SK-N-SH (cell line): ENCODE measurements at regions not wholly inside any gene's neighbourhood (a gene's known extent, or its start where the extent isn't known, plus 50 kb on each side); places are given as distances from the start of the nearest gene placed in this dataset.

ENCODE experiments used
- CTCF ChIA-PET: fragments of 300-600, 350-600 bp; formaldehyde crosslinking; extraction: SDS; loops from one replicate; lab custom pipeline; 2021; lab: Yijun Ruan, JAX
- POLR2A ChIA-PET: fragments of 350-600 bp; sonication (Branson Sonifier 250); formaldehyde crosslinking; extraction: SDS; loops from one replicate; lab custom pipeline; 2020; ENCODE audit warnings: antibody characterized with exemption, inconsistent platforms; lab: Yijun Ruan, JAX
- DNase-seq: peaks from one replicate; pipeline ENCODE4 v3.0.0; 2012
- H2AFZ ChIP-seq: fragments of 200-600 bp; sonication (generic); 2 replicates; pipeline ENCODE4 v1.8.1; 2016; ENCODE audit warnings: antibody characterized with exemption, mild to moderate bottlenecking, low read depth
- H3F3A ChIP-seq: fragments of 200-600 bp; sonication (generic); replicated peaks from 2 replicates; pipeline ENCODE3; 2016; ENCODE audit warnings: antibody characterized with exemption, mild to moderate bottlenecking; ENCODE audit not compliant: insufficient read depth
- H3K27ac ChIP-seq, 2 experiments: fragments of 200-500 bp in 1 of 2; fragments of 200-600 bp in 1 of 2; sonication (Bioruptor generic) in 1 of 2; sonication (generic), shearing (Covaris generic) in 1 of 2; 2 replicates each; pipeline versions ENCODE4 v1.5.1 to v1.6.1; 2014 to 2016; ENCODE audit warnings: low read depth in 2 of 2, inconsistent platforms in 1 of 2, low read length in 1 of 2, mild to moderate bottlenecking in 1 of 2, mixed read lengths in 1 of 2
- H3K27me3 ChIP-seq: fragments of 200-600 bp; sonication (generic), shearing (Covaris generic); 2 replicates; pipeline ENCODE4 v1.6.1; 2016; ENCODE audit warnings: mixed run types; ENCODE audit not compliant: insufficient read depth
- H3K36me3 ChIP-seq, 2 experiments: fragments of 200-500 bp in 1 of 2; fragments of 200-600 bp in 1 of 2; sonication (Bioruptor generic) in 1 of 2; sonication (generic) in 1 of 2; replicated peaks in 1 of 2; 2 replicates each; pipeline versions ENCODE3 to v1.5.1; 2014 to 2016; ENCODE audit warnings: low read length in 1 of 2, mild to moderate bottlenecking in 1 of 2; ENCODE audit not compliant: insufficient read depth in 2 of 2, control insufficient read depth in 1 of 2
- H3K4me1 ChIP-seq, 2 experiments: fragments of 200-500 bp in 1 of 2; fragments of 200-600 bp in 1 of 2; sonication (Bioruptor generic) in 1 of 2; sonication (generic), shearing (Covaris generic) in 1 of 2; 2 replicates each; pipeline versions ENCODE4 v1.5.1 to v1.6.1; 2014 to 2016; ENCODE audit warnings: low read depth in 1 of 2, low read length in 1 of 2, mixed run types in 1 of 2; ENCODE audit not compliant: insufficient read depth in 2 of 2, control insufficient read depth in 1 of 2
- H3K4me2 ChIP-seq: fragments of 200-600 bp; sonication (generic), shearing (Covaris generic); 2 replicates; pipeline ENCODE4 v1.6.1; 2017; ENCODE audit warnings: mixed run types
- H3K4me3 ChIP-seq, 2 experiments: fragments of 200-500 bp in 1 of 2; fragments of 200-600 bp in 1 of 2; sonication (Bioruptor generic) in 1 of 2; sonication (generic), shearing (Covaris generic) in 1 of 2; 2 replicates each; pipeline versions ENCODE4 v1.5.1 to v1.8.1; 2014 to 2016; ENCODE audit warnings: low read depth in 2 of 2, inconsistent platforms in 1 of 2, low read length in 1 of 2, mild to moderate bottlenecking in 1 of 2, mixed read lengths in 1 of 2, moderate library complexity in 1 of 2
- H3K79me2 ChIP-seq: fragments of 200-600 bp; sonication (generic); 2 replicates; pipeline ENCODE4 v1.8.1; 2017; ENCODE audit warnings: mild to moderate bottlenecking; ENCODE audit not compliant: insufficient read depth
- H3K9ac ChIP-seq: fragments of 200-600 bp; sonication (generic); 2 replicates; pipeline ENCODE4 v1.6.1; 2017; ENCODE audit warnings: mixed run types
- H3K9me2 ChIP-seq: fragments of 200-600 bp; sonication (generic); 2 replicates; pipeline ENCODE4 v1.6.1; 2017; ENCODE audit warnings: mixed run types
- H3K9me3 ChIP-seq: fragments of 200-600 bp; sonication (generic); 2 replicates; pipeline ENCODE4 v1.6.1; 2017; ENCODE audit warnings: mixed run types, mild to moderate bottlenecking, moderate library complexity
- H4K20me1 ChIP-seq: fragments of 200-600 bp; sonication (generic); 2 replicates; pipeline ENCODE4 v1.6.1; 2017; ENCODE audit warnings: mild to moderate bottlenecking, mixed run types; ENCODE audit not compliant: insufficient read depth
- FOSL2 ChIP-seq: IDR thresholded peaks from 2 replicates; pipeline ENCODE4 v1.4.0; 2012; ENCODE audit warnings: low read depth, mild to moderate bottlenecking, moderate library complexity, borderline replicate concordance
- FOXJ3 ChIP-seq: sonication (generic); formaldehyde crosslinking; IDR thresholded peaks from 2 replicates; pipeline ENCODE4 v1.5.1; 2020; ENCODE audit warnings: mild to moderate bottlenecking, missing genetic modification reagents
- JUND ChIP-seq: IDR thresholded peaks from 2 replicates; pipeline ENCODE4 v1.4.0; 2012
- RXRA ChIP-seq: IDR thresholded peaks from 2 replicates; pipeline ENCODE4 v1.4.0; 2012; ENCODE audit warnings: low read depth, mild to moderate bottlenecking, borderline replicate concordance
- SIN3A ChIP-seq: IDR thresholded peaks from 2 replicates; pipeline ENCODE4 v1.6.1; 2012; ENCODE audit warnings: low read depth, mild to moderate bottlenecking, low read length, moderate library complexity, borderline replicate concordance
- TCF12 ChIP-seq: IDR thresholded peaks from 2 replicates; pipeline ENCODE4 v1.4.0; 2012
- YY1 ChIP-seq: IDR thresholded peaks from 2 replicates; pipeline ENCODE4 v1.4.0; 2012; ENCODE audit warnings: low read depth, mild to moderate bottlenecking
- WGBS: methylation state at CpG from one replicate; pipeline ENCODE4 v1.1.6; 2017; ENCODE audit warnings: low lambda C conversion rate; 5-methylcytosine and 5-hydroxymethylcytosine counted together
- TF ChIP-seq, protein P1 (sequence below): fragments of 150-350 bp; IDR thresholded peaks from 2 replicates; pipeline ENCODE4 v1.6.1; 2017; ENCODE audit warnings: antibody characterized with exemption, low read length, low read depth, borderline replicate concordance
- TF ChIP-seq, protein P2 (sequence below): fragments of 200-600 bp; sonication (generic); IDR thresholded peaks from 2 replicates; pipeline ENCODE4 v1.6.1; 2017; ENCODE audit warnings: antibody characterized with exemption, mild to moderate bottlenecking, moderate library complexity
- TF ChIP-seq, protein P3 (sequence below): IDR thresholded peaks from 2 replicates; pipeline ENCODE4 v1.4.0; 2012; ENCODE audit warnings: low read depth, borderline replicate concordance
- TF ChIP-seq, protein P4 (sequence below): IDR thresholded peaks from 2 replicates; pipeline ENCODE4 v1.6.1; 2012; ENCODE audit warnings: mild to moderate bottlenecking, low read depth, low read length, moderate library complexity
- TF ChIP-seq, protein P5 (sequence below): IDR thresholded peaks from 2 replicates; pipeline ENCODE4 v1.4.0; 2012; ENCODE audit warnings: low read depth, borderline replicate concordance

DNA sequence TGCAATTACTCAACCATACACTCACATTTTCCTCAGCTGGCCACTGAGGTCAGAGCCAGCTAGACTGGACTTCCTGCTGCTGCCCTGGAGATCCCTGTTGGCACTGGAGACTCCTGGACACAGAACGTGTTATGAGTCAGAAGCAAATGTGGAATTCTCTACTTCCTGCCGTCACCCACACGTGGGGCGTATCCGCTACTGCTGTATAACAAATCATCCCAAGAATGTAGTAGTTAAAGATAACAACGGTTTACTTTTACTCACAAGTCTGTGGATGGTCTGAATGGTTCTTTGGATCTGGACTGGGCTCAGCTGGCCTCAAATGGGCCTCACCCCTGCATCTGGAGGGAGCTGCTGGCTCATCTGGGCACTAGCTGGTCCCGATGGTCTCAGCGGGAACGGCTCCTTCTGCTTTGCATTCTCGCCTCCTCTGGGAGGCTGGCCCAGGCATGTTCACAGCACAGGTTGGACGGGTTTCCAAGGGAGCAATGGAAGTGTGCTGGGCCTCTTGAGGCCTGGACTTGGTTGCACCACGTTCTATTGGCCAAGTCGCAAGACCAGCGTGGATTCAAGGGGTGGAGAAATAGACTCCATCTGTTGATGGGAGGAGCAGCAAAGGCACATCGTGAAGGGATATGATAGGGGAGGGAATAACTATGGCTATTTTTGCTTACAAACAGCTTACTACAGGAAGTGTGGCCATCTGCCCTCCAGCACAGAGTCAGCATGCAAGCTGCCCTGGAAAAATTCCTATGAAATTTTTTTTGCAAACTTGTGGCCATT lies 118.5 kb downstream of the SNX5 start:
- CTCF ChIA-PET, result interaction anchor here (1.5 kb wide), 1 partner anchor 10 kb away, joined by 3 read pairs; no protein-coding TSS in a partner anchor
- whole genome bisulfite sequencing, result 65% methylated on average over 11 of the region's 15 CpGs
- Histone ChIP-seq H3K79me2 (no peaks in the 10 kb centered on the region), H3K4me3 (no peak overlapping the region), H3K36me3 (no peaks in the 10 kb centered on the region), H3F3A (peaks cover 6% of the 10 kb centered on the region), H3K9ac (no peak overlapping the region), H3K9me3 (no peaks in the 10 kb centered on the region), H4K20me1 (no peaks in the 10 kb centered on the region), H3K4me1 (peaks cover 0 to 3% of the 10 kb centered on the region in 2 experiments; a peak in 1 of 4 replicates), H3K27me3 (no peaks in the 10 kb centered on the region), H3K27ac (peak overlapping the region in 1 of 2 experiments; percentile 50; a peak in 1 of 4 replicates)
- POLR2A ChIA-PET, result no interaction called here
- TF ChIP-seq TCF12, result peak; percentile 37; the same call in 1 of the 2 replicates
- no peak for TF ChIP-seq JUND
- TF ChIP-seq, protein P1, sequence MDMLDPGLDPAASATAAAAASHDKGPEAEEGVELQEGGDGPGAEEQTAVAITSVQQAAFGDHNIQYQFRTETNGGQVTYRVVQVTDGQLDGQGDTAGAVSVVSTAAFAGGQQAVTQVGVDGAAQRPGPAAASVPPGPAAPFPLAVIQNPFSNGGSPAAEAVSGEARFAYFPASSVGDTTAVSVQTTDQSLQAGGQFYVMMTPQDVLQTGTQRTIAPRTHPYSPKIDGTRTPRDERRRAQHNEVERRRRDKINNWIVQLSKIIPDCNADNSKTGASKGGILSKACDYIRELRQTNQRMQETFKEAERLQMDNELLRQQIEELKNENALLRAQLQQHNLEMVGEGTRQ, result no peak
- TF ChIP-seq, protein P2, sequence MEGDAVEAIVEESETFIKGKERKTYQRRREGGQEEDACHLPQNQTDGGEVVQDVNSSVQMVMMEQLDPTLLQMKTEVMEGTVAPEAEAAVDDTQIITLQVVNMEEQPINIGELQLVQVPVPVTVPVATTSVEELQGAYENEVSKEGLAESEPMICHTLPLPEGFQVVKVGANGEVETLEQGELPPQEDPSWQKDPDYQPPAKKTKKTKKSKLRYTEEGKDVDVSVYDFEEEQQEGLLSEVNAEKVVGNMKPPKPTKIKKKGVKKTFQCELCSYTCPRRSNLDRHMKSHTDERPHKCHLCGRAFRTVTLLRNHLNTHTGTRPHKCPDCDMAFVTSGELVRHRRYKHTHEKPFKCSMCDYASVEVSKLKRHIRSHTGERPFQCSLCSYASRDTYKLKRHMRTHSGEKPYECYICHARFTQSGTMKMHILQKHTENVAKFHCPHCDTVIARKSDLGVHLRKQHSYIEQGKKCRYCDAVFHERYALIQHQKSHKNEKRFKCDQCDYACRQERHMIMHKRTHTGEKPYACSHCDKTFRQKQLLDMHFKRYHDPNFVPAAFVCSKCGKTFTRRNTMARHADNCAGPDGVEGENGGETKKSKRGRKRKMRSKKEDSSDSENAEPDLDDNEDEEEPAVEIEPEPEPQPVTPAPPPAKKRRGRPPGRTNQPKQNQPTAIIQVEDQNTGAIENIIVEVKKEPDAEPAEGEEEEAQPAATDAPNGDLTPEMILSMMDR, result no peak
- TF ChIP-seq YY1, result no peak
- TF ChIP-seq, protein P3, sequence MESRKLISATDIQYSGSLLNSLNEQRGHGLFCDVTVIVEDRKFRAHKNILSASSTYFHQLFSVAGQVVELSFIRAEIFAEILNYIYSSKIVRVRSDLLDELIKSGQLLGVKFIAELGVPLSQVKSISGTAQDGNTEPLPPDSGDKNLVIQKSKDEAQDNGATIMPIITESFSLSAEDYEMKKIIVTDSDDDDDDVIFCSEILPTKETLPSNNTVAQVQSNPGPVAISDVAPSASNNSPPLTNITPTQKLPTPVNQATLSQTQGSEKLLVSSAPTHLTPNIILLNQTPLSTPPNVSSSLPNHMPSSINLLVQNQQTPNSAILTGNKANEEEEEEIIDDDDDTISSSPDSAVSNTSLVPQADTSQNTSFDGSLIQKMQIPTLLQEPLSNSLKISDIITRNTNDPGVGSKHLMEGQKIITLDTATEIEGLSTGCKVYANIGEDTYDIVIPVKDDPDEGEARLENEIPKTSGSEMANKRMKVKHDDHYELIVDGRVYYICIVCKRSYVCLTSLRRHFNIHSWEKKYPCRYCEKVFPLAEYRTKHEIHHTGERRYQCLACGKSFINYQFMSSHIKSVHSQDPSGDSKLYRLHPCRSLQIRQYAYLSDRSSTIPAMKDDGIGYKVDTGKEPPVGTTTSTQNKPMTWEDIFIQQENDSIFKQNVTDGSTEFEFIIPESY, result no peak
- TF ChIP-seq, all 33 proteins: peak for 1
- DNase-seq, result no peak
- no peaks in the 10 kb centered on the region for H3K9me2 ChIP-seq
- no peak overlapping the region for H2AFZ ChIP-seq
- no peak overlapping the region for H3K4me2 ChIP-seq

DNA sequence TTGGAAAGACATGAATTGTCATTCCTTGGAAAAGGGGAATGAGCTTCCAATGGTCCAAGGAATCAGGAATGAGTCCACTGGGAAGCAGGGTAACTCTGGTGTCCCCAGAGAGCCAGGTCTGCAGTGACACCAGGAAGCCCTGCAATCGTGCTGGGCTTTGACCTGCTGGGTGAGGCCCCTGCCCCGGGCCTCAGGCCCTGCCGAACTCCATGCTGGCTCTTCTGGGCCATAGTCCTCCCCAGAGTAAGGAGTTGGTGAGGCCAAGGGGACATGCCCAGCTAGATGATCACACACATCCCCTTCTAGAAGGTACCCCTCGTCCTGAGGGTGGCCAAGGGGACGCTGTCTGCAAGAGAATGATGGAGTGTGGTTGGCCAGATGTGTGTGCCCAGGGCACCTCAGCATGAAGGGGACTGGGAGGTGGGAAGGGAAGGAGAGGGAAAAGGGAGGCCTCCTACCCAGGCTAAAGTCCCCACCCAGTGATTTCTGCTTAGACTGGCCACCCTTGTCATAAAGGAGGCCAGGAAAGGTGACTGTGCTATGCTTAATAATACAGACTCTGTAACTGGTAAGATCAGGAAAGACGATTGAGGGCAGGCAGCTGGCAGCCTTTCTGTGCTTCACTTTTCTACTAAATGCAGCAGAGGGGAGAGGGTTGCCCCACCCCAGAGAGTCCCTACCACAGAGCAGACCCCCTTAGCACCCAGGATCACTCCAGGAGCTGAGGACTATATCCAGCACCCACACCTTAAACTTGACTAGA lies 119.3 kb downstream of the SNX5 start:
- H3K27me3 ChIP-seq, result no peaks in the 10 kb centered on the region
- peaks cover 6% of the 10 kb centered on the region for H3F3A ChIP-seq
- no peak for DNase-seq
- WGBS, result 46% methylated on average over 4 of the region's 6 CpGs
- peaks cover 0 to under 1% of the 10 kb centered on the region in 2 experiments; a peak in 1 of 4 replicates for H3K4me1 ChIP-seq
- POLR2A ChIA-PET, result no interaction called here
- no peaks in the 10 kb centered on the region for H3K9me2 ChIP-seq
- no peak overlapping the region for H2AFZ ChIP-seq
- 0 out of 4 replicates have a peak overlapping the region, but pooled peaks of 1 of the 2 experiments have one; percentile 4 for H3K27ac ChIP-seq
- H3K36me3 ChIP-seq, result no peaks in the 10 kb centered on the region
- no peaks in the 10 kb centered on the region for H3K9me3 ChIP-seq
- CTCF ChIA-PET, result interaction anchor here (1.5 kb wide), 1 partner anchor 10 kb away, joined by 3 read pairs; no protein-coding TSS in a partner anchor
- H3K79me2 ChIP-seq, result no peaks in the 10 kb centered on the region
- H3K9ac ChIP-seq, result no peak overlapping the region
- no peaks in the 10 kb centered on the region for H4K20me1 ChIP-seq
- H3K4me2 ChIP-seq, result no peak overlapping the region
- no peak overlapping the region for H3K4me3 ChIP-seq
- TF ChIP-seq TCF12 (no peak), RXRA (no peak), FOXJ3 (CRISPR knock-in tag) (no peak), FOSL2 (no peak), YY1 (no peak), SIN3A (no peak)
- TF ChIP-seq, protein P4, sequence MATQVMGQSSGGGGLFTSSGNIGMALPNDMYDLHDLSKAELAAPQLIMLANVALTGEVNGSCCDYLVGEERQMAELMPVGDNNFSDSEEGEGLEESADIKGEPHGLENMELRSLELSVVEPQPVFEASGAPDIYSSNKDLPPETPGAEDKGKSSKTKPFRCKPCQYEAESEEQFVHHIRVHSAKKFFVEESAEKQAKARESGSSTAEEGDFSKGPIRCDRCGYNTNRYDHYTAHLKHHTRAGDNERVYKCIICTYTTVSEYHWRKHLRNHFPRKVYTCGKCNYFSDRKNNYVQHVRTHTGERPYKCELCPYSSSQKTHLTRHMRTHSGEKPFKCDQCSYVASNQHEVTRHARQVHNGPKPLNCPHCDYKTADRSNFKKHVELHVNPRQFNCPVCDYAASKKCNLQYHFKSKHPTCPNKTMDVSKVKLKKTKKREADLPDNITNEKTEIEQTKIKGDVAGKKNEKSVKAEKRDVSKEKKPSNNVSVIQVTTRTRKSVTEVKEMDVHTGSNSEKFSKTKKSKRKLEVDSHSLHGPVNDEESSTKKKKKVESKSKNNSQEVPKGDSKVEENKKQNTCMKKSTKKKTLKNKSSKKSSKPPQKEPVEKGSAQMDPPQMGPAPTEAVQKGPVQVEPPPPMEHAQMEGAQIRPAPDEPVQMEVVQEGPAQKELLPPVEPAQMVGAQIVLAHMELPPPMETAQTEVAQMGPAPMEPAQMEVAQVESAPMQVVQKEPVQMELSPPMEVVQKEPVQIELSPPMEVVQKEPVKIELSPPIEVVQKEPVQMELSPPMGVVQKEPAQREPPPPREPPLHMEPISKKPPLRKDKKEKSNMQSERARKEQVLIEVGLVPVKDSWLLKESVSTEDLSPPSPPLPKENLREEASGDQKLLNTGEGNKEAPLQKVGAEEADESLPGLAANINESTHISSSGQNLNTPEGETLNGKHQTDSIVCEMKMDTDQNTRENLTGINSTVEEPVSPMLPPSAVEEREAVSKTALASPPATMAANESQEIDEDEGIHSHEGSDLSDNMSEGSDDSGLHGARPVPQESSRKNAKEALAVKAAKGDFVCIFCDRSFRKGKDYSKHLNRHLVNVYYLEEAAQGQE, result no peak
- TF ChIP-seq, protein P5, sequence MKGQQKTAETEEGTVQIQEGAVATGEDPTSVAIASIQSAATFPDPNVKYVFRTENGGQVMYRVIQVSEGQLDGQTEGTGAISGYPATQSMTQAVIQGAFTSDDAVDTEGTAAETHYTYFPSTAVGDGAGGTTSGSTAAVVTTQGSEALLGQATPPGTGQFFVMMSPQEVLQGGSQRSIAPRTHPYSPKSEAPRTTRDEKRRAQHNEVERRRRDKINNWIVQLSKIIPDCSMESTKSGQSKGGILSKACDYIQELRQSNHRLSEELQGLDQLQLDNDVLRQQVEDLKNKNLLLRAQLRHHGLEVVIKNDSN, result no peak
